Esophagus muscularis mucosa (tissue), 4 donors: ENCODE measurements at regions not wholly inside any gene's neighbourhood (a gene's known extent, or its start where the extent isn't known, plus 50 kb on each side); places are given as distances from the start of the nearest gene placed in this dataset.

Experiments used
- CTCF ChIP-seq, 3 experiments: fragments of 200-600 bp in 2 of 3; fragments of 450-650 bp in 1 of 3; sonication (generic) in 2 of 3; IDR thresholded peaks; one replicate each; pipeline ENCODE4 v1.5.1; 2017 to 2019; ENCODE audit warnings: antibody characterized with exemption in 3 of 3, mild to moderate bottlenecking in 2 of 3, moderate library complexity in 1 of 3
- EP300 ChIP-seq: sonication (generic); formaldehyde crosslinking; IDR thresholded peaks from one replicate; pipeline ENCODE4 v1.6.1; 2017; ENCODE audit warnings: antibody characterized with exemption
- POLR2A ChIP-seq: fragments of 450-650 bp; IDR thresholded peaks from one replicate; pipeline ENCODE4 v1.6.1; 2017; ENCODE audit warnings: antibody characterized with exemption, moderate library complexity, mild to moderate bottlenecking, low read depth
- POLR2AphosphoS5 ChIP-seq, 2 donors: sonication (generic); formaldehyde crosslinking; IDR thresholded peaks; one replicate each; pipeline ENCODE4 v1.6.1; 2017; ENCODE audit warnings: antibody characterized with exemption in 2 of 2

GRCh38 chr5:17743580-17744435 is 109.5 kb downstream of the TAF11L14 start:
- TF ChIP-seq EP300 (no peak), POLR2A (no peak), CTCF (IDR thresholded peaks at IDR 0.05) (no peak), POLR2AphosphoS5 (IDR thresholded peaks at IDR 0.05) (no peak)
